ENCODE measurements at regions not wholly inside any gene's neighbourhood (a gene's known extent, or its start where the extent isn't known, plus 50 kb on each side); places are given as distances from the start of the nearest gene placed in this dataset.

DNA sequence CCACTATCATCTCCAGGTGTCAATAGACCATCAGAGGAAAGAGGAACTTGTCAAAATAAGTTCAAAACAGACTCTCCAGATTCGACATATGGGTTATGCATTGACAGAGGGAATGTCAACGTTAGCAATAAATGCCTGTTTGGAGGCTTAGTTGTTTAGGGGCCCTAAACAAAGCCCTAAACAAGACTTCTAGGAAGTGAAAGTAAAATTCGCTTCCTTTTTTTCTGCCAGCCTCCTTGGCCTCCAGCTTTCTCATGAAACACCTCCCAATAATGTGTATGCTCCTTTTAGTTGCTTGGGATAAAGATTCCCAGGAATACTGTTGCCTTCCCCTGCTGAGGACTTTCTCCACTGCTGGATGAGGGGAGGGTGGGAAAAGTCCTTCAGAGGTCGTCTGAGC is 70.9 kb upstream of the ARNT2 start:
- no peak overlapping the region for H3K4me3 ChIP-seq
- WGBS, 5 donors: 47 to 66% (median 54%) methylated on average over 4 of the region's 4 CpGs
- no peaks in the 10 kb centered on the region for H3K9me3 ChIP-seq
- H3K27ac ChIP-seq: no peak overlapping the region
- H3K36me3 ChIP-seq: no peaks in the 10 kb centered on the region
- H3K4me1 ChIP-seq: peaks cover 0 to 6% (median 0%) of the 10 kb centered on the region in 6 donors
- peaks cover 0 to 12% (median 0%) of the 10 kb centered on the region in 7 donors for H3K27me3 ChIP-seq (replicated peaks in 1 of 7)
- intact Hi-C loops (cut with DNase I; ENCODE audit: low total_unique reads): no loop called here
- DNase-seq: no peak
- no peak for TF ChIP-seq POLR2AphosphoS5 (IDR thresholded peaks at IDR 0.05)
- TF ChIP-seq CTCF (IDR thresholded peaks at IDR 0.05 in 8 of 11, conservative IDR thresholded peaks at IDR 0.05 in 3 of 11): no peak
- TF ChIP-seq POLR2A (IDR thresholded peaks at IDR 0.05): no peak

DNA sequence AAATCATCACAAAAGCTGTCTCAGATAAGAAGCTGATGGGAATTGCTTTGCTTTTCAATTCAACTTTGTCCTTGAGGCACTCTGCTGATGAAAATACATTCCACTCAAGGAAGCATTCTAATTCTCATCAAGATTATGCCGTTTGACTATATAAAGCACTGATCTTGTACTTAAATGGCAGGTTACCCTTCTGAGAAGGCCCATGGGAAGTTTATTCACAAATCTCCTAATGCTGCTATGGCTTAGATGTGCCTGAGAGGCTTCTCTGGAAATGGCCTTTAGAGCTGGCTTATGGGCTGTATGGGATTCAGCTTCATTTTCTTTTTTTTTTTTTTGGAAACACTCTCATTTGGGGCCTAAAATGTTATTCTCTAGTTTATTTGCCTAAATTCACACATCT is 69.7 kb upstream of the ARNT2 start:
- Histone ChIP-seq H3K4me1 (peaks cover 0 to 6% (median 0%) of the 10 kb centered on the region in 6 donors), H3K9me3 (no peaks in the 10 kb centered on the region), H3K36me3 (no peaks in the 10 kb centered on the region), H3K27me3 (replicated peaks in 1 of 7) (peaks cover 0 to 9% (median 0%) of the 10 kb centered on the region in 7 donors), H3K27ac (no peak overlapping the region), H3K4me3 (no peak overlapping the region)
- 60 to 74% (median 69%) methylated on average over 1 of the region's 1 CpG for WGBS, 5 donors
- TF ChIP-seq POLR2A (IDR thresholded peaks at IDR 0.05) (no peak), POLR2AphosphoS5 (IDR thresholded peaks at IDR 0.05) (no peak), CTCF (IDR thresholded peaks at IDR 0.05 in 8 of 11, conservative IDR thresholded peaks at IDR 0.05 in 3 of 11) (no peak)
- DNase-seq: no peak
- intact Hi-C loops (cut with DNase I; ENCODE audit: low total_unique reads): no loop called here

- TF ChIP-seq POLR2AphosphoS5 (IDR thresholded peaks at IDR 0.05): no peak
- TF ChIP-seq POLR2A (IDR thresholded peaks at IDR 0.05): no peak
- TF ChIP-seq CTCF (IDR thresholded peaks at IDR 0.05 in 8 of 11, conservative IDR thresholded peaks at IDR 0.05 in 3 of 11): no peak
- H3K4me3 ChIP-seq: no peak overlapping the region
- no peaks in the 10 kb centered on the region for H3K36me3 ChIP-seq
- DNase-seq: no peak
- H3K27ac ChIP-seq: no peak overlapping the region
- H3K27me3 ChIP-seq (replicated peaks in 1 of 7): peaks cover 0 to 25% (median 4%) of the 10 kb centered on the region in 7 donors
- intact Hi-C loops (cut with DNase I; ENCODE audit: low total_unique reads): no loop called here
- H3K9me3 ChIP-seq: no peaks in the 10 kb centered on the region
- WGBS, 5 donors: 70 to 94% (median 89%) methylated on average over 3 of the region's 3 CpGs
- H3K4me1 ChIP-seq: no peaks in the 10 kb centered on the region
Observed at GRCh38 chr15:80339601-80340000, 64.6 kb upstream of the ARNT2 start.

DNA sequence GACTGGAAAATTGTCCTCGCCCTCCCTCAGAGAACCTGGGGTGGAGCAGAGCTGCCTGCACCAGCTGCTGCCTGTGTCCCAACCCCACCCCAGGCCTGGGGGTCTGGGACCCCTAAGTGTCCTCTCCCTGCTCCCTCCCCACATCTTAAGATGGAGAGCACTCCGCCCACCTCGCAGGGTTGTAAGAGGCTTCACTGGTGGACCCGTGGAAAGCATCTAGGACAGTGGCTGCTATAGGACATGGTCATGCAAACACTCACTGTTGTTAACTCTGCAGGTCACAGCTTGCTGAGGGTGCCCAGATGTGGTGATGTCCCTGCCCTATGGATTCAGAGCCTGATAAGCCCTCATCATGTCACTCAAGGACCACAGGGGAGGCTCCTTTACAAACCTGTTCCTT is 62.0 kb upstream of the ARNT2 start:
- Histone ChIP-seq H3K4me3 (no peak overlapping the region), H3K36me3 (no peaks in the 10 kb centered on the region), H3K4me1 (no peaks in the 10 kb centered on the region), H3K27ac (peak overlapping the region in 4 of 8 donors; percentile 60 to 73 (median 69)), H3K27me3 (replicated peaks in 1 of 7) (peaks cover 0 to 25% (median 0%) of the 10 kb centered on the region in 7 donors), H3K9me3 (no peaks in the 10 kb centered on the region)
- intact Hi-C loops (cut with DNase I; ENCODE audit: low total_unique reads): no loop called here
- WGBS, 5 donors: 50 to 86% (median 83%) methylated on average over 1 to 4 of the region's 4 CpGs
- TF ChIP-seq CTCF (IDR thresholded peaks at IDR 0.05 in 8 of 11, conservative IDR thresholded peaks at IDR 0.05 in 3 of 11): no peak
- TF ChIP-seq POLR2AphosphoS5 (IDR thresholded peaks at IDR 0.05): no peak
- no peak for TF ChIP-seq POLR2A (IDR thresholded peaks at IDR 0.05)
- no peak for DNase-seq

Data from spleen (tissue), 11 donors.